NCI-H1694 treated with DMSO at 0.1 percent for 48 hours (cell line): ENCODE measurements at regions not wholly inside any gene's neighbourhood (a gene's known extent, or its start where the extent isn't known, plus 50 kb on each side); places are given as distances from the start of the nearest gene placed in this dataset.

Experiments
- DNase-seq: peaks from one replicate; lab custom pipeline; 2025; lab: John Stamatoyannopoulos, UW

- no peak for DNase-seq
Observed at GRCh38 chr2:67660015-67660602, 263.0 kb downstream of the ETAA1 start.

- DNase-seq, result no peak
Observed at GRCh38 chr2:67660871-67661270, 263.7 kb downstream of the ETAA1 start.

- no peak for DNase-seq
Observed at GRCh38 chr2:67662222-67662621, 265.1 kb downstream of the ETAA1 start.

- DNase-seq, result no peak
Observed at GRCh38 chr2:67663776-67664175, 266.6 kb downstream of the ETAA1 start.

- no peak for DNase-seq
Observed at GRCh38 chr2:67666386-67667053, 269.4 kb downstream of the ETAA1 start.

GRCh38 chr2:67667054-67667908 lies 270.1 kb downstream of the ETAA1 start:
- DNase-seq, result peak; percentile 28

- DNase-seq, result no peak
Observed at GRCh38 chr2:67668538-67668937, 271.4 kb downstream of the ETAA1 start.

GRCh38 chr2:67669168-67669567 lies 272.0 kb downstream of the ETAA1 start:
- DNase-seq, result no peak

- no peak for DNase-seq
Observed at GRCh38 chr2:67669766-67670165, 272.6 kb downstream of the ETAA1 start.

- no peak for DNase-seq
Observed at GRCh38 chr2:67670747-67671183, 273.6 kb downstream of the ETAA1 start.

- DNase-seq, result no peak
Observed at GRCh38 chr2:67671464-67672450, 274.6 kb downstream of the ETAA1 start.

GRCh38 chr2:67674668-67675067 lies 277.5 kb downstream of the ETAA1 start:
- DNase-seq, result no peak

GRCh38 chr2:67684991-67685390 lies 287.9 kb downstream of the ETAA1 start:
- no peak for DNase-seq

- DNase-seq, result no peak
Observed at GRCh38 chr2:67686254-67686653, 289.1 kb downstream of the ETAA1 start.

- no peak for DNase-seq
Observed at GRCh38 chr2:67689186-67689585, 292.1 kb downstream of the ETAA1 start.

- DNase-seq, result no peak
Observed at GRCh38 chr2:67689651-67690050, 292.5 kb downstream of the ETAA1 start.

- DNase-seq, result no peak
Observed at GRCh38 chr2:67694445-67694844, 297.3 kb downstream of the ETAA1 start.

GRCh38 chr2:67701011-67701410 lies 303.9 kb downstream of the ETAA1 start:
- no peak for DNase-seq

- DNase-seq, result no peak
Observed at GRCh38 chr2:67702284-67702683, 305.2 kb downstream of the ETAA1 start.

GRCh38 chr2:67702937-67703336 lies 305.8 kb downstream of the ETAA1 start:
- DNase-seq, result no peak

- DNase-seq, result no peak
Observed at GRCh38 chr2:67706082-67706481, 308.9 kb downstream of the ETAA1 start.

- DNase-seq, result no peak
Observed at GRCh38 chr2:67707896-67708295, 310.8 kb downstream of the ETAA1 start.
